ENCODE measurements at regions not wholly inside any gene's neighbourhood (a gene's known extent, or its start where the extent isn't known, plus 50 kb on each side); places are given as distances from the start of the nearest gene placed in this dataset.

- TF ChIP-seq, protein P1, sequence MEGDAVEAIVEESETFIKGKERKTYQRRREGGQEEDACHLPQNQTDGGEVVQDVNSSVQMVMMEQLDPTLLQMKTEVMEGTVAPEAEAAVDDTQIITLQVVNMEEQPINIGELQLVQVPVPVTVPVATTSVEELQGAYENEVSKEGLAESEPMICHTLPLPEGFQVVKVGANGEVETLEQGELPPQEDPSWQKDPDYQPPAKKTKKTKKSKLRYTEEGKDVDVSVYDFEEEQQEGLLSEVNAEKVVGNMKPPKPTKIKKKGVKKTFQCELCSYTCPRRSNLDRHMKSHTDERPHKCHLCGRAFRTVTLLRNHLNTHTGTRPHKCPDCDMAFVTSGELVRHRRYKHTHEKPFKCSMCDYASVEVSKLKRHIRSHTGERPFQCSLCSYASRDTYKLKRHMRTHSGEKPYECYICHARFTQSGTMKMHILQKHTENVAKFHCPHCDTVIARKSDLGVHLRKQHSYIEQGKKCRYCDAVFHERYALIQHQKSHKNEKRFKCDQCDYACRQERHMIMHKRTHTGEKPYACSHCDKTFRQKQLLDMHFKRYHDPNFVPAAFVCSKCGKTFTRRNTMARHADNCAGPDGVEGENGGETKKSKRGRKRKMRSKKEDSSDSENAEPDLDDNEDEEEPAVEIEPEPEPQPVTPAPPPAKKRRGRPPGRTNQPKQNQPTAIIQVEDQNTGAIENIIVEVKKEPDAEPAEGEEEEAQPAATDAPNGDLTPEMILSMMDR (IDR thresholded peaks at IDR 0.05), result no peak
- TF ChIP-seq POLR2A (IDR thresholded peaks at IDR 0.05) (no peak), POLR2AphosphoS5 (IDR thresholded peaks at IDR 0.05) (no peak)
Observed at GRCh38 chr11:34823639-34824038, 92.5 kb downstream of the APIP start.

Measured in prostate gland (tissue), 2 donors.